Endothelial cell of umbilical vein (primary cell): ENCODE measurements at regions not wholly inside any gene's neighbourhood (a gene's known extent, or its start where the extent isn't known, plus 50 kb on each side); places are given as distances from the start of the nearest gene placed in this dataset.

Source experiments
- BruUV-seq: library from RNA; stranded (reverse); fragments of 400-500 nt; replicated peaks from 2 replicates; lab custom pipeline; 2021; lab: Mats Ljungman, UMichigan
- CTCF ChIA-PET: fragments of 300-600, 350-600 bp; sonication (Branson Sonifier 250); formaldehyde crosslinking; loops from one replicate; lab custom pipeline; 2021; ENCODE audit warnings: antibody characterized with exemption, inconsistent platforms; lab: Charles Lee
- POLR2A ChIA-PET: fragments of 300-600, 350-600 bp; sonication (Branson Sonifier 250); formaldehyde crosslinking; loops from one replicate; lab custom pipeline; 2021; ENCODE audit warnings: antibody characterized with exemption, inconsistent platforms; lab: Charles Lee
- DNase-seq: peaks from one replicate; pipeline ENCODE4 v3.0.0-alpha.2; 2011; ENCODE audit warnings: low read depth, low spot score
- FAIRE-seq: peaks from 2 replicates; lab custom pipeline; 2011; peaks lifted over from hg19 to GRCh38; lab: Jason Lieb, UNC
- H2AFZ ChIP-seq: 2 replicates; pipeline ENCODE4 v1.6.0; 2012; ENCODE audit warnings: low read depth, low read length, control low read depth, inconsistent platforms
- H3K27ac ChIP-seq: 2 replicates; pipeline ENCODE4 v1.5.1; 2011; ENCODE audit warnings: low read depth, mild to moderate bottlenecking, control low read depth, low read length, moderate library complexity; ENCODE audit not compliant: insufficient read depth
- H3K27me3 ChIP-seq, 2 experiments: 2 replicates each; pipeline versions ENCODE4 v1.6.0 to v1.6.1; 2011; ENCODE audit warnings: low read length in 2 of 2, mixed read lengths in 1 of 2; ENCODE audit not compliant: control insufficient read depth in 2 of 2, insufficient read depth in 2 of 2
- H3K36me3 ChIP-seq, 2 experiments: 2 replicates in 1 of 2; 3 replicates in 1 of 2; pipeline ENCODE4 v1.5.1; 2011; ENCODE audit warnings: low read length in 2 of 2, mild to moderate bottlenecking in 1 of 2, moderate library complexity in 1 of 2; ENCODE audit not compliant: control insufficient read depth in 2 of 2, insufficient read depth in 2 of 2; ENCODE audit errors: extremely low read depth in 1 of 2
- H3K4me1 ChIP-seq: 3 replicates; pipeline ENCODE4 v1.5.1; 2011; ENCODE audit warnings: mild to moderate bottlenecking, low read length; ENCODE audit not compliant: control insufficient read depth, insufficient read depth; ENCODE audit errors: extremely low read depth
- H3K4me2 ChIP-seq: 2 replicates; pipeline ENCODE4 v1.6.1; 2011; ENCODE audit warnings: low read length, control low read depth, mixed read lengths; ENCODE audit not compliant: insufficient read depth
- H3K4me3 ChIP-seq, 3 experiments: fragments of 200-600 bp in 1 of 3; sonication (generic), shearing (Covaris generic) in 1 of 3; replicated peaks in 1 of 3; 2 replicates each; pipeline ENCODE4 v1.5.1; 2011 to 2016; ENCODE audit warnings: control low read depth in 3 of 3, low read length in 3 of 3, mild to moderate bottlenecking in 2 of 3, inconsistent platforms in 1 of 3, low read depth in 1 of 3, moderate library complexity in 1 of 3; ENCODE audit not compliant: insufficient read depth in 1 of 3
- H3K79me2 ChIP-seq: 2 replicates; pipeline ENCODE4 v1.6.0; 2012; ENCODE audit warnings: low read length, inconsistent platforms; ENCODE audit not compliant: control insufficient read depth, insufficient read depth
- H3K9ac ChIP-seq: replicated peaks from 2 replicates; pipeline ENCODE3; 2011; ENCODE audit warnings: low read length, control low read depth; ENCODE audit not compliant: insufficient read depth; ENCODE audit errors: extremely low read depth
- H3K9me1 ChIP-seq: replicated peaks from 3 replicates; pipeline ENCODE4 v1.6.0; 2011; ENCODE audit warnings: mild to moderate bottlenecking, low read length; ENCODE audit not compliant: control insufficient read depth, insufficient read depth; ENCODE audit errors: extremely low read depth
- H3K9me3 ChIP-seq: replicated peaks from 2 replicates; pipeline ENCODE4 v1.5.1; 2012; ENCODE audit warnings: low read length, inconsistent platforms; ENCODE audit not compliant: control insufficient read depth, insufficient read depth
- H4K20me1 ChIP-seq: replicated peaks from 2 replicates; pipeline ENCODE3; 2011; ENCODE audit warnings: mild to moderate bottlenecking, low read length; ENCODE audit not compliant: control insufficient read depth, insufficient read depth; ENCODE audit errors: extremely low read depth
- EZH2 ChIP-seq: IDR thresholded peaks from 2 replicates; pipeline ENCODE4 v1.6.1; 2012; ENCODE audit warnings: borderline replicate concordance, low read depth, mild to moderate bottlenecking, moderate library complexity, low read length, inconsistent platforms; ENCODE audit not compliant: severe bottlenecking
- FOS ChIP-seq: IDR thresholded peaks from 2 replicates; pipeline ENCODE4 v1.6.1; 2011; ENCODE audit warnings: mild to moderate bottlenecking, low read length, moderate library complexity, borderline replicate concordance; ENCODE audit not compliant: insufficient read depth
- GATA2 ChIP-seq: IDR thresholded peaks from 2 replicates; pipeline ENCODE4 v1.7.0; 2011; ENCODE audit warnings: low read depth, mild to moderate bottlenecking, moderate library complexity, mixed read lengths, low read length; ENCODE audit not compliant: insufficient read length, insufficient read depth
- JUN ChIP-seq: IDR thresholded peaks from 2 replicates; pipeline ENCODE4 v1.6.1; 2011; ENCODE audit warnings: borderline replicate concordance, low read depth; ENCODE audit not compliant: insufficient read length, insufficient read depth
- MAX ChIP-seq: IDR thresholded peaks from 2 replicates; pipeline ENCODE4 v1.6.1; 2011; ENCODE audit not compliant: insufficient read depth, insufficient read length
- MYC ChIP-seq: IDR thresholded peaks from one replicate; pipeline ENCODE4 v1.6.1; 2011; ENCODE audit warnings: mild to moderate bottlenecking, low read depth, low read length
- POLR2A ChIP-seq: IDR thresholded peaks from 2 replicates; pipeline ENCODE4 v1.6.1; 2012; ENCODE audit warnings: low read depth, mild to moderate bottlenecking, control low read depth, low read length
- POLR2AphosphoS5 ChIP-seq: IDR thresholded peaks from 2 replicates; pipeline ENCODE4 v1.6.1; 2012; ENCODE audit warnings: low read depth, mild to moderate bottlenecking, control low read depth, low read length, moderate library complexity; ENCODE audit not compliant: insufficient read depth
- dilution Hi-C: fragments of 300-500 bp; cut with MboI; formaldehyde crosslinking; loops from one replicate; pipeline ENCODE4 v1.15.0; 2019; ENCODE audit warnings: low sequenced_read_pairs; ENCODE audit not compliant: extremely low pct_ligation_motif_present
- intact Hi-C: fragments of 100-400 bp; cut with micrococcal nuclease; formaldehyde crosslinking; loops from one replicate; pipeline ENCODE4 v1.10.0; 2022
- TF ChIP-seq, protein P1 (sequence below), 2 donors: IDR thresholded peaks; 1 replicate in 1 of 2; 2 replicates in 1 of 2; pipeline ENCODE4 v1.5.1; 2011; ENCODE audit warnings: low read length in 2 of 2, mild to moderate bottlenecking in 2 of 2, moderate library complexity in 2 of 2, control low read depth in 1 of 2, inconsistent platforms in 1 of 2, low read depth in 1 of 2; ENCODE audit not compliant: insufficient read depth in 1 of 2; ENCODE audit errors: extremely low read depth in 1 of 2

DNA sequence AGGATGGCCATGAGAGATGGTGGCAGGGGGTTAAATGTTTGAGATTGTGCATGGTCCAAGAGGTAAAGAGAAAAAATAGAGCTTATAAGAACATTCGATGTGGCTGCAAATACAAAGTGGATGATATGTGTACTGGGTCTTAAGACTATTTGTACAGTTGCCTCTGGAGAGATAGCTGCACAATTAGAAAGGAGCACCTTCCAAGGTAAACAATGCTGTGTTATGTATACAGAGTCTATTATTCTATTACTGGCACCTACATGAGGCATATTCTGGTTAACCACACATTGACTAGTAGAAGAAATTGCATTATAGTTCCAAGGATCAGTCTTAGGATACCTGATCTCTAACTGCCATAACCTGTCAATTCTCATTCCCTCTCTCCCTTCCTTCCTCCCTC lies 238.0 kb upstream of the FOXN3 start:
- no peak for DNase-seq
- Histone ChIP-seq H3K36me3 (no peaks in the 10 kb centered on the region), H3K4me3 (no peak overlapping the region), H3K4me1 (no peaks in the 10 kb centered on the region), H3K9me1 (no peaks in the 10 kb centered on the region), H3K9ac (no peak overlapping the region), H3K79me2 (no peaks in the 10 kb centered on the region), H3K27me3 (no peaks in the 10 kb centered on the region), H4K20me1 (no peaks in the 10 kb centered on the region), H2AFZ (no peak overlapping the region), H3K9me3 (no peaks in the 10 kb centered on the region), H3K27ac (no peak overlapping the region), H3K4me2 (no peak overlapping the region)
- ChIA-PET POLR2A (no interaction called here), CTCF (no interaction called here)
- BruUV-seq = no TSS peak
- dilution Hi-C loops = no loop called here
- TF ChIP-seq POLR2A (no peak), EZH2 (no peak), MYC (no peak), JUN (no peak), POLR2AphosphoS5 (no peak), MAX (no peak), GATA2 (no peak), FOS (no peak)
- TF ChIP-seq, protein P1, sequence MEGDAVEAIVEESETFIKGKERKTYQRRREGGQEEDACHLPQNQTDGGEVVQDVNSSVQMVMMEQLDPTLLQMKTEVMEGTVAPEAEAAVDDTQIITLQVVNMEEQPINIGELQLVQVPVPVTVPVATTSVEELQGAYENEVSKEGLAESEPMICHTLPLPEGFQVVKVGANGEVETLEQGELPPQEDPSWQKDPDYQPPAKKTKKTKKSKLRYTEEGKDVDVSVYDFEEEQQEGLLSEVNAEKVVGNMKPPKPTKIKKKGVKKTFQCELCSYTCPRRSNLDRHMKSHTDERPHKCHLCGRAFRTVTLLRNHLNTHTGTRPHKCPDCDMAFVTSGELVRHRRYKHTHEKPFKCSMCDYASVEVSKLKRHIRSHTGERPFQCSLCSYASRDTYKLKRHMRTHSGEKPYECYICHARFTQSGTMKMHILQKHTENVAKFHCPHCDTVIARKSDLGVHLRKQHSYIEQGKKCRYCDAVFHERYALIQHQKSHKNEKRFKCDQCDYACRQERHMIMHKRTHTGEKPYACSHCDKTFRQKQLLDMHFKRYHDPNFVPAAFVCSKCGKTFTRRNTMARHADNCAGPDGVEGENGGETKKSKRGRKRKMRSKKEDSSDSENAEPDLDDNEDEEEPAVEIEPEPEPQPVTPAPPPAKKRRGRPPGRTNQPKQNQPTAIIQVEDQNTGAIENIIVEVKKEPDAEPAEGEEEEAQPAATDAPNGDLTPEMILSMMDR (IDR thresholded peaks at IDR 0.05; ENCODE audit: extremely low read depth in 1 of 2, insufficient read depth in 1 of 2, low read depth in 1 of 2, low read length in 2 of 2) = no peak
- FAIRE-seq = no peak
- intact Hi-C loops = no loop called here
